PFSK-1 (cell line): ENCODE measurements at regions not wholly inside any gene's neighbourhood (a gene's known extent, or its start where the extent isn't known, plus 50 kb on each side); places are given as distances from the start of the nearest gene placed in this dataset.

ENCODE experiments used
- POLR2AphosphoS5 ChIP-seq: IDR thresholded peaks from 2 replicates; pipeline ENCODE4 v1.6.1; 2012; ENCODE audit warnings: low read depth, mild to moderate bottlenecking, control low read depth, low read length, moderate library complexity
- SIN3A ChIP-seq: IDR thresholded peaks from 2 replicates; pipeline ENCODE4 v1.6.1; 2012; ENCODE audit warnings: mild to moderate bottlenecking, low read length, moderate library complexity, borderline replicate concordance; ENCODE audit not compliant: insufficient read depth
- TAF1 ChIP-seq: IDR thresholded peaks from 2 replicates; pipeline ENCODE4 v1.6.1; 2012; ENCODE audit warnings: low read length, control low read depth, borderline replicate concordance; ENCODE audit not compliant: insufficient read depth
- TF ChIP-seq, protein P1 (sequence below), 2 experiments: IDR thresholded peaks; 2 replicates each; pipeline versions ENCODE4 v1.6.1 to v1.8.0; 2011 to 2012; ENCODE audit warnings: low read depth in 2 of 2, low read length in 2 of 2, control low read depth in 1 of 2, inconsistent platforms in 1 of 2, mild to moderate bottlenecking in 1 of 2, moderate library complexity in 1 of 2; ENCODE audit not compliant: insufficient read depth in 1 of 2

DNA sequence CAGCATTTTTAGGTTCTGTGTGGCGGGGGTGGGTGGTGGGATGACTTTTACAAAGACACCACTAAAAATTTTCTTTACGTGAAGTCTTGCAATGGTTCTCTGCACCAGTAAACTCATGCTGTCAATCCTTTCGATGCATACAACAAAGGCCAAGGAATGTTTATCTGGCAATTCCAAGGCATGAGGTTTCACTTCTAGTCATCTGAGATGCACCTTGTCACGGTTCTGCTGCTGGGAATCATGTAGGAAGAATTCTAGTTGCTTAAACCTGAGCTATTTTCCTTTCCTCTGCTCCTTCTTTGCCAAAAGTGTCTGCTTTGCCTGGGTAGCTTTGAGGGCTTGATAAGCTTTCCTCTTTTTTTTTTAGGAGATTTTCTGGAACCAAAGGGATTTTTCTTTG, 1204.5 kb upstream of the SEMA6A start:
- no peak for TF ChIP-seq POLR2AphosphoS5
- TF ChIP-seq, protein P1, sequence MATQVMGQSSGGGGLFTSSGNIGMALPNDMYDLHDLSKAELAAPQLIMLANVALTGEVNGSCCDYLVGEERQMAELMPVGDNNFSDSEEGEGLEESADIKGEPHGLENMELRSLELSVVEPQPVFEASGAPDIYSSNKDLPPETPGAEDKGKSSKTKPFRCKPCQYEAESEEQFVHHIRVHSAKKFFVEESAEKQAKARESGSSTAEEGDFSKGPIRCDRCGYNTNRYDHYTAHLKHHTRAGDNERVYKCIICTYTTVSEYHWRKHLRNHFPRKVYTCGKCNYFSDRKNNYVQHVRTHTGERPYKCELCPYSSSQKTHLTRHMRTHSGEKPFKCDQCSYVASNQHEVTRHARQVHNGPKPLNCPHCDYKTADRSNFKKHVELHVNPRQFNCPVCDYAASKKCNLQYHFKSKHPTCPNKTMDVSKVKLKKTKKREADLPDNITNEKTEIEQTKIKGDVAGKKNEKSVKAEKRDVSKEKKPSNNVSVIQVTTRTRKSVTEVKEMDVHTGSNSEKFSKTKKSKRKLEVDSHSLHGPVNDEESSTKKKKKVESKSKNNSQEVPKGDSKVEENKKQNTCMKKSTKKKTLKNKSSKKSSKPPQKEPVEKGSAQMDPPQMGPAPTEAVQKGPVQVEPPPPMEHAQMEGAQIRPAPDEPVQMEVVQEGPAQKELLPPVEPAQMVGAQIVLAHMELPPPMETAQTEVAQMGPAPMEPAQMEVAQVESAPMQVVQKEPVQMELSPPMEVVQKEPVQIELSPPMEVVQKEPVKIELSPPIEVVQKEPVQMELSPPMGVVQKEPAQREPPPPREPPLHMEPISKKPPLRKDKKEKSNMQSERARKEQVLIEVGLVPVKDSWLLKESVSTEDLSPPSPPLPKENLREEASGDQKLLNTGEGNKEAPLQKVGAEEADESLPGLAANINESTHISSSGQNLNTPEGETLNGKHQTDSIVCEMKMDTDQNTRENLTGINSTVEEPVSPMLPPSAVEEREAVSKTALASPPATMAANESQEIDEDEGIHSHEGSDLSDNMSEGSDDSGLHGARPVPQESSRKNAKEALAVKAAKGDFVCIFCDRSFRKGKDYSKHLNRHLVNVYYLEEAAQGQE (IDR thresholded peaks at IDR 0.05; ENCODE audit: insufficient read depth in 1 of 2, low read depth in 2 of 2, low read length in 2 of 2), result no peak
- TF ChIP-seq TAF1, result no peak
- no peak for TF ChIP-seq SIN3A
